ENCODE measurements at regions not wholly inside any gene's neighbourhood (a gene's known extent, or its start where the extent isn't known, plus 50 kb on each side); places are given as distances from the start of the nearest gene placed in this dataset.

- Histone ChIP-seq H3K4me3 (ENCODE audit: low read length) (no peak overlapping the region), H3K27ac (ENCODE audit: low read depth in 1 of 2, low read length in 2 of 2) (no peak overlapping the region), H3K9me3 (ENCODE audit: control insufficient read depth in 1 of 2, insufficient read depth in 1 of 2, low read length in 2 of 2) (no peaks in the 10 kb centered on the region), H3K36me3 (ENCODE audit: insufficient read depth, low read length) (no peaks in the 10 kb centered on the region), H3K27me3 (ENCODE audit: control insufficient read depth in 1 of 2, insufficient read depth in 2 of 2, low read length in 2 of 2) (no peaks in the 10 kb centered on the region), H3K4me1 (ENCODE audit: insufficient read depth, low read length) (no peaks in the 10 kb centered on the region)
- DNase-seq (no peak), ATAC-seq (ENCODE audit: poor library complexity) (no peak)
- TF ChIP-seq, protein P1, sequence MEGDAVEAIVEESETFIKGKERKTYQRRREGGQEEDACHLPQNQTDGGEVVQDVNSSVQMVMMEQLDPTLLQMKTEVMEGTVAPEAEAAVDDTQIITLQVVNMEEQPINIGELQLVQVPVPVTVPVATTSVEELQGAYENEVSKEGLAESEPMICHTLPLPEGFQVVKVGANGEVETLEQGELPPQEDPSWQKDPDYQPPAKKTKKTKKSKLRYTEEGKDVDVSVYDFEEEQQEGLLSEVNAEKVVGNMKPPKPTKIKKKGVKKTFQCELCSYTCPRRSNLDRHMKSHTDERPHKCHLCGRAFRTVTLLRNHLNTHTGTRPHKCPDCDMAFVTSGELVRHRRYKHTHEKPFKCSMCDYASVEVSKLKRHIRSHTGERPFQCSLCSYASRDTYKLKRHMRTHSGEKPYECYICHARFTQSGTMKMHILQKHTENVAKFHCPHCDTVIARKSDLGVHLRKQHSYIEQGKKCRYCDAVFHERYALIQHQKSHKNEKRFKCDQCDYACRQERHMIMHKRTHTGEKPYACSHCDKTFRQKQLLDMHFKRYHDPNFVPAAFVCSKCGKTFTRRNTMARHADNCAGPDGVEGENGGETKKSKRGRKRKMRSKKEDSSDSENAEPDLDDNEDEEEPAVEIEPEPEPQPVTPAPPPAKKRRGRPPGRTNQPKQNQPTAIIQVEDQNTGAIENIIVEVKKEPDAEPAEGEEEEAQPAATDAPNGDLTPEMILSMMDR (IDR thresholded peaks at IDR 0.05), result no peak
- Mint-ChIP-seq H3K27ac (no peak overlapping the region), H3K4me1 (ENCODE audit: low read depth) (peaks cover 3% of the 10 kb centered on the region), H3K9me3 (no peaks in the 10 kb centered on the region), H3K36me3 (ENCODE audit: low read depth) (no peaks in the 10 kb centered on the region), H3K4me3 (no peak overlapping the region), H3K27me3 (no peaks in the 10 kb centered on the region)
- ChIA-PET CTCF (no interaction called here), POLR2A (no interaction called here)
- intact Hi-C loops (cut with DNase I, micrococcal nuclease), result no loop called here
Observed at GRCh38 chr5:126368239-126368812, 54.9 kb upstream of the GRAMD2B start.

GRCh38 chr5:126369083-126369482 lies 54.1 kb upstream of the GRAMD2B start:
- no peaks in the 10 kb centered on the region for H3K27me3 ChIP-seq (ENCODE audit: control insufficient read depth in 1 of 2, insufficient read depth in 2 of 2, low read length in 2 of 2)
- Mint-ChIP-seq H3K36me3 (ENCODE audit: low read depth) (no peaks in the 10 kb centered on the region), H3K9me3 (no peaks in the 10 kb centered on the region), H3K4me1 (ENCODE audit: low read depth) (peaks cover 10% of the 10 kb centered on the region), H3K27me3 (no peaks in the 10 kb centered on the region), H3K4me3 (no peak overlapping the region), H3K27ac (no peak overlapping the region)
- no peaks in the 10 kb centered on the region for H3K9me3 ChIP-seq (ENCODE audit: control insufficient read depth in 1 of 2, insufficient read depth in 1 of 2, low read length in 2 of 2)
- intact Hi-C loops (cut with DNase I, micrococcal nuclease), result no loop called here
- ChIA-PET POLR2A (no interaction called here), CTCF (no interaction called here)
- H3K27ac ChIP-seq (ENCODE audit: low read depth in 1 of 2, low read length in 2 of 2), result no peak overlapping the region
- TF ChIP-seq, protein P1 (IDR thresholded peaks at IDR 0.05), result no peak
- H3K4me3 ChIP-seq (ENCODE audit: low read length), result no peak overlapping the region
- DNase-seq (no peak), ATAC-seq (ENCODE audit: poor library complexity) (no peak)
- no peaks in the 10 kb centered on the region for H3K36me3 ChIP-seq (ENCODE audit: insufficient read depth, low read length)
- peaks cover 6% of the 10 kb centered on the region for H3K4me1 ChIP-seq (ENCODE audit: insufficient read depth, low read length)

DNA sequence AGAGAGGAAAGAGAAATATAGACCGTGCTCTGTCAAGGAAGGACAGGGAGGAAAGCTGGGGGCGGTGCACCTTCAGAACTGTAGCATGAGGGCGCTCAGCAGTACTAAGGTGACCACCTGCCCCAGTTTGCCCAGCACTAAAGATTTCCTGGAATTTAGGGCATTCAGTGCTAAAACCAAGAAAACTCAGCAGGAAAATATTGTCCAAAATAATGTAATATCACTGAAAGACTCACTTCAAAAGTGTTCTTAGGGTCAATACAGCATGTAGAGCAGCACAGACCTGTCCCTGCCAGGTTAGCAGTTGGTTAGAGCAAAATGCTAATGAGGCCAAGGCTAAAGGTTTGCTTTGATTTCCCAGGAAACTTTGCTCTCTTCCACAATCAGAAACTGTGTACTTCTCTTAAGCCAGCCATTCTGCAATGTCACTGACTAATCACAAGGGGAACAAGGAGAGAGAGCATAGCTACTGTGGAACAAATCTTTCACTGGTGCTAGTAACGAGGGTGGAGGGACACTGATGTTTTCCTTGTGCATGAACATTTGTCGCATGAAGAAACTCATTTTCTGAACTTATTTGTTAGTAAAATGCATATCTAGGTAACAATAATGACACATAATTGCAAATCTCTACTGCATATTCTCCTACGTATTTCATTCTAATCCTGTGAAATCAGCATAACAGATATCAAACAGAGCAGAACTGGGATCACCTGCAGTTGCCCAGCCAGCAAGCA lies 53.0 kb upstream of the GRAMD2B start:
- H3K27ac Mint-ChIP-seq, result no peak overlapping the region
- Histone ChIP-seq H3K4me3 (ENCODE audit: low read length) (no peak overlapping the region), H3K36me3 (ENCODE audit: insufficient read depth, low read length) (no peaks in the 10 kb centered on the region), H3K9me3 (ENCODE audit: control insufficient read depth in 1 of 2, insufficient read depth in 1 of 2, low read length in 2 of 2) (no peaks in the 10 kb centered on the region), H3K27me3 (ENCODE audit: control insufficient read depth in 1 of 2, insufficient read depth in 2 of 2, low read length in 2 of 2) (no peaks in the 10 kb centered on the region), H3K4me1 (ENCODE audit: insufficient read depth, low read length) (peaks cover 6% of the 10 kb centered on the region), H3K27ac (ENCODE audit: low read depth in 1 of 2, low read length in 2 of 2) (no peak overlapping the region)
- H3K9me3 Mint-ChIP-seq, result no peaks in the 10 kb centered on the region
- ChIA-PET POLR2A (no interaction called here), CTCF (no interaction called here)
- peaks cover 17% of the 10 kb centered on the region for H3K4me1 Mint-ChIP-seq (ENCODE audit: low read depth)
- DNase-seq (no peak), ATAC-seq (ENCODE audit: poor library complexity) (no peak)
- H3K4me3 Mint-ChIP-seq, result no peak overlapping the region
- H3K27me3 Mint-ChIP-seq, result no peaks in the 10 kb centered on the region
- intact Hi-C loops (cut with DNase I, micrococcal nuclease), result loop anchor here in 1 of 2 experiments (5.0 to 10.0 kb wide), 2 partner anchors 55 to 77 kb away; partner anchors contain the start of gene GRAMD2B
- TF ChIP-seq, protein P1 (IDR thresholded peaks at IDR 0.05), result no peak
- no peaks in the 10 kb centered on the region for H3K36me3 Mint-ChIP-seq (ENCODE audit: low read depth)

Measured in CD4-positive, alpha-beta T cell (primary cell).